CD14-positive monocyte (primary cell): ENCODE measurements at regions not wholly inside any gene's neighbourhood (a gene's known extent, or its start where the extent isn't known, plus 50 kb on each side); places are given as distances from the start of the nearest gene placed in this dataset.

ENCODE experiments used
- DNase-seq, 3 donors: peaks; one replicate each; pipeline ENCODE4 v3.0.0-alpha.2; 2011 to 2022
- H2AFZ ChIP-seq: 2 replicates; pipeline ENCODE4 v1.6.0; 2012; ENCODE audit warnings: mild to moderate bottlenecking, low read depth, low read length, inconsistent platforms; ENCODE audit not compliant: insufficient read depth, poor library complexity, severe bottlenecking
- H3K27ac ChIP-seq, 2 donors: 1 replicate in 1 of 2; 2 replicates in 1 of 2; pipeline ENCODE4 v1.5.1; 2012 to 2013; ENCODE audit warnings: low read length in 2 of 2, control low read depth in 1 of 2, inconsistent platforms in 1 of 2, low read depth in 1 of 2, mild to moderate bottlenecking in 1 of 2
- H3K27me3 ChIP-seq, 2 donors: one replicate each; pipeline versions ENCODE4 v1.6.0 to v1.6.1; 2011 to 2013; ENCODE audit warnings: low read length in 2 of 2; ENCODE audit not compliant: control insufficient read depth in 2 of 2, insufficient read depth in 2 of 2
- H3K36me3 ChIP-seq, 2 donors: replicated peaks in 1 of 2; 1 replicate in 1 of 2; 2 replicates in 1 of 2; pipeline versions ENCODE4 v1.5.1 to v1.6.1; 2012 to 2013; ENCODE audit warnings: low read length in 2 of 2, control low read depth in 1 of 2, inconsistent platforms in 1 of 2, mild to moderate bottlenecking in 1 of 2; ENCODE audit not compliant: insufficient read depth in 2 of 2, control insufficient read depth in 1 of 2
- H3K4me1 ChIP-seq, 2 donors: 1 replicate in 1 of 2; 2 replicates in 1 of 2; pipeline versions ENCODE4 v1.5.1 to v1.6.1; 2012 to 2013; ENCODE audit warnings: low read length in 2 of 2, control low read depth in 1 of 2, inconsistent platforms in 1 of 2, mild to moderate bottlenecking in 1 of 2, moderate library complexity in 1 of 2; ENCODE audit not compliant: insufficient read depth in 2 of 2, control insufficient read depth in 1 of 2
- H3K4me2 ChIP-seq: replicated peaks from 2 replicates; pipeline ENCODE3; 2012; ENCODE audit warnings: low read length, moderate library complexity, mild to moderate bottlenecking; ENCODE audit not compliant: poor library complexity, severe bottlenecking; ENCODE audit errors: extremely low read depth
- H3K4me3 ChIP-seq, 3 experiments: fragments of 200-600 bp in 1 of 3; sonication (generic) in 1 of 3; replicated peaks in 1 of 3; 1 replicate in 2 of 3; 2 replicates in 1 of 3; pipeline ENCODE4 v1.5.1; 2011 to 2013; ENCODE audit warnings: low read length in 3 of 3, mild to moderate bottlenecking in 3 of 3, control low read depth in 2 of 3, low read depth in 2 of 3, inconsistent platforms in 1 of 3, moderate library complexity in 1 of 3
- H3K79me2 ChIP-seq: 2 replicates; pipeline ENCODE4 v1.6.0; 2012; ENCODE audit warnings: mild to moderate bottlenecking, control low read depth, inconsistent platforms, low read length, moderate library complexity; ENCODE audit not compliant: insufficient read depth
- H3K9ac ChIP-seq: 2 replicates; pipeline ENCODE4 v1.6.0; 2017; ENCODE audit warnings: low read length, mild to moderate bottlenecking; ENCODE audit not compliant: insufficient read depth, poor library complexity, severe bottlenecking
- H3K9me3 ChIP-seq, 2 donors: replicated peaks in 1 of 2; 1 replicate in 1 of 2; 2 replicates in 1 of 2; pipeline versions ENCODE4 v1.5.1 to v1.6.1; 2012 to 2013; ENCODE audit warnings: low read length in 2 of 2, control low read depth in 1 of 2; ENCODE audit not compliant: control insufficient read depth in 1 of 2, insufficient read depth in 1 of 2
- H4K20me1 ChIP-seq: 2 replicates; pipeline ENCODE4 v1.6.0; 2012; ENCODE audit warnings: mild to moderate bottlenecking, low read length, control low read depth, moderate library complexity; ENCODE audit not compliant: insufficient read depth
- H3K27ac Mint-ChIP-seq, 7 donors: one replicate each; pipeline ENCODE4 v1.8.0; 2020; ENCODE audit warnings: mild to moderate bottlenecking in 7 of 7, mixed read lengths in 7 of 7, moderate library complexity in 6 of 7, inconsistent platforms in 2 of 7
- H3K27me3 Mint-ChIP-seq, 3 donors: one replicate each; pipeline ENCODE4 v1.8.0; 2021 to 2022; ENCODE audit warnings: low read depth in 3 of 3, mild to moderate bottlenecking in 3 of 3, mixed read lengths in 3 of 3, moderate library complexity in 3 of 3, inconsistent platforms in 1 of 3
- H3K36me3 Mint-ChIP-seq, 2 donors: one replicate each; pipeline ENCODE4 v1.8.0; 2020; ENCODE audit warnings: mixed read lengths in 2 of 2, inconsistent platforms in 1 of 2, mild to moderate bottlenecking in 1 of 2
- H3K4me1 Mint-ChIP-seq: one replicate; pipeline ENCODE4 v1.8.0; 2020; ENCODE audit warnings: mild to moderate bottlenecking, mixed read lengths
- H3K4me3 Mint-ChIP-seq, 2 donors: one replicate each; pipeline ENCODE4 v1.8.0; 2020; ENCODE audit warnings: mild to moderate bottlenecking in 2 of 2, mixed read lengths in 2 of 2, moderate library complexity in 1 of 2
- H3K9me3 Mint-ChIP-seq, 7 donors: one replicate each; pipeline ENCODE4 v1.8.0; 2020 to 2022; ENCODE audit warnings: mixed read lengths in 7 of 7, mild to moderate bottlenecking in 6 of 7, moderate library complexity in 6 of 7, inconsistent platforms in 2 of 7
- CTCF ChIP-seq: fragments of 200-600 bp; IDR thresholded peaks from one replicate; pipeline ENCODE4 v1.8.0; 2022; ENCODE audit warnings: antibody characterized with exemption, mild to moderate bottlenecking
- WGBS: methylation state at CpG from one replicate; pipeline ENCODE4 v1.1.5; 2013; ENCODE audit warnings: missing lambda C conversion rate; ENCODE audit not compliant: insufficient coverage; 5-methylcytosine and 5-hydroxymethylcytosine counted together
- intact Hi-C, 2 donors: fragments of 100-400 bp; cut with micrococcal nuclease; formaldehyde crosslinking; loops; one replicate each; pipeline versions ENCODE4 v1.15.0 to v1.15.1; 2023

GRCh38 chr5:171706736-171707441 lies 78.7 kb upstream of the SMIM23 start:
- no peaks in the 10 kb centered on the region for H3K9me3 ChIP-seq
- Mint-ChIP-seq H3K27ac (no peak overlapping the region), H3K27me3 (peaks cover 0 to 2% (median 1%) of the 10 kb centered on the region in 3 donors), H3K4me3 (peak overlapping the region in 1 of 2 donors; percentile 3), H3K36me3 (no peaks in the 10 kb centered on the region), H3K4me1 (no peaks in the 10 kb centered on the region), H3K9me3 (no peaks in the 10 kb centered on the region)
- H3K79me2 ChIP-seq = no peaks in the 10 kb centered on the region
- H4K20me1 ChIP-seq = no peaks in the 10 kb centered on the region
- H3K4me3 ChIP-seq = no peak overlapping the region
- H3K27me3 ChIP-seq = no peaks in the 10 kb centered on the region
- H2AFZ ChIP-seq = no peak overlapping the region
- no peak for DNase-seq
- no peaks in the 10 kb centered on the region for H3K4me1 ChIP-seq
- no peak for TF ChIP-seq CTCF
- no peaks in the 10 kb centered on the region for H3K36me3 ChIP-seq
- no peak overlapping the region for H3K9ac ChIP-seq
- 100% methylated on average over 1 of the region's 2 CpGs for WGBS
- intact Hi-C loops = no loop called here
- no peak overlapping the region for H3K27ac ChIP-seq
- H3K4me2 ChIP-seq = no peak overlapping the region

- H3K4me1 Mint-ChIP-seq = no peaks in the 10 kb centered on the region
- H3K79me2 ChIP-seq = no peaks in the 10 kb centered on the region
- intact Hi-C loops = no loop called here
- no peak overlapping the region for H3K4me2 ChIP-seq
- no peak overlapping the region for H2AFZ ChIP-seq
- no peaks in the 10 kb centered on the region for H3K27me3 ChIP-seq
- no peak for TF ChIP-seq CTCF
- no peaks in the 10 kb centered on the region for H3K9me3 Mint-ChIP-seq
- H3K36me3 Mint-ChIP-seq = no peaks in the 10 kb centered on the region
- no peak overlapping the region for H3K27ac ChIP-seq
- H3K9ac ChIP-seq = no peak overlapping the region
- no peak overlapping the region for H3K27ac Mint-ChIP-seq
- H3K4me1 ChIP-seq = no peaks in the 10 kb centered on the region
- H3K4me3 Mint-ChIP-seq = no peak overlapping the region
- H4K20me1 ChIP-seq = no peaks in the 10 kb centered on the region
- DNase-seq = no peak
- peaks cover 0 to 2% (median 1%) of the 10 kb centered on the region in 3 donors for H3K27me3 Mint-ChIP-seq
- H3K9me3 ChIP-seq = no peaks in the 10 kb centered on the region
- H3K4me3 ChIP-seq = no peak overlapping the region
- H3K36me3 ChIP-seq = no peaks in the 10 kb centered on the region
- WGBS = 78% methylated on average over 1 of the region's 1 CpG
Measured at GRCh38 chr5:171707442-171707792, 78.2 kb upstream of the SMIM23 start.
